ENCODE measurements at regions not wholly inside any gene's neighbourhood (a gene's known extent, or its start where the extent isn't known, plus 50 kb on each side); places are given as distances from the start of the nearest gene placed in this dataset.

- TF ChIP-seq EP300 (IDR thresholded peaks at IDR 0.05) (no peak), POLR2A (IDR thresholded peaks at IDR 0.05; ENCODE audit: low read depth) (no peak), POLR2AphosphoS5 (IDR thresholded peaks at IDR 0.05) (no peak)
- TF ChIP-seq, protein P1, sequence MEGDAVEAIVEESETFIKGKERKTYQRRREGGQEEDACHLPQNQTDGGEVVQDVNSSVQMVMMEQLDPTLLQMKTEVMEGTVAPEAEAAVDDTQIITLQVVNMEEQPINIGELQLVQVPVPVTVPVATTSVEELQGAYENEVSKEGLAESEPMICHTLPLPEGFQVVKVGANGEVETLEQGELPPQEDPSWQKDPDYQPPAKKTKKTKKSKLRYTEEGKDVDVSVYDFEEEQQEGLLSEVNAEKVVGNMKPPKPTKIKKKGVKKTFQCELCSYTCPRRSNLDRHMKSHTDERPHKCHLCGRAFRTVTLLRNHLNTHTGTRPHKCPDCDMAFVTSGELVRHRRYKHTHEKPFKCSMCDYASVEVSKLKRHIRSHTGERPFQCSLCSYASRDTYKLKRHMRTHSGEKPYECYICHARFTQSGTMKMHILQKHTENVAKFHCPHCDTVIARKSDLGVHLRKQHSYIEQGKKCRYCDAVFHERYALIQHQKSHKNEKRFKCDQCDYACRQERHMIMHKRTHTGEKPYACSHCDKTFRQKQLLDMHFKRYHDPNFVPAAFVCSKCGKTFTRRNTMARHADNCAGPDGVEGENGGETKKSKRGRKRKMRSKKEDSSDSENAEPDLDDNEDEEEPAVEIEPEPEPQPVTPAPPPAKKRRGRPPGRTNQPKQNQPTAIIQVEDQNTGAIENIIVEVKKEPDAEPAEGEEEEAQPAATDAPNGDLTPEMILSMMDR (IDR thresholded peaks at IDR 0.05) = no peak
Measured at GRCh38 chr2:204274991-204275390, 270.3 kb upstream of the PARD3B start.

Data from esophagus muscularis mucosa (tissue), 4 donors.